HG03575 (cell line): ENCODE measurements at regions not wholly inside any gene's neighbourhood (a gene's known extent, or its start where the extent isn't known, plus 50 kb on each side); places are given as distances from the start of the nearest gene placed in this dataset.

ENCODE experiments used
- ATAC-seq: cut with Tn5 transposase; IDR thresholded peaks from one replicate; pipeline ENCODE4 v1.9.1; 2021; ENCODE audit not compliant: unreplicated experiment, insufficient number of reproducible peaks, low FRiP score; ENCODE audit errors: extremely low read depth

DNA sequence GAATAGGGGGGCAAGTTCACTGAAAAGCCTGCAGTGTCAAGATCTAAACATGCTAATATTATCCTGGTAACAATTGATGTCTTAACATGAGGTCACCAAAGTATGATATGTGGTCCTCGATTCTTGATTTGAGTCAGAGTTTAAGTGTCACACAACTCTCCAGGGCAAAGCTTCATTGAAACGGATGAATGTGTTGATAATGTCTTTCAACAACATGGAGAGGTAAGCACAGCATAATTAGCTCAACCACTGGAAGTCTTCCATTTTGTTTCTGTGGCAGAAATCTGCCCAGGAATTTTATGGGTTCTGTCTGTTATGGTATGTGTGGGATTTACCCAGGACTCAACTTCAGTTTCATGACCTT, 591.5 kb downstream of the ZNF385D start:
- ATAC-seq: no peak

DNA sequence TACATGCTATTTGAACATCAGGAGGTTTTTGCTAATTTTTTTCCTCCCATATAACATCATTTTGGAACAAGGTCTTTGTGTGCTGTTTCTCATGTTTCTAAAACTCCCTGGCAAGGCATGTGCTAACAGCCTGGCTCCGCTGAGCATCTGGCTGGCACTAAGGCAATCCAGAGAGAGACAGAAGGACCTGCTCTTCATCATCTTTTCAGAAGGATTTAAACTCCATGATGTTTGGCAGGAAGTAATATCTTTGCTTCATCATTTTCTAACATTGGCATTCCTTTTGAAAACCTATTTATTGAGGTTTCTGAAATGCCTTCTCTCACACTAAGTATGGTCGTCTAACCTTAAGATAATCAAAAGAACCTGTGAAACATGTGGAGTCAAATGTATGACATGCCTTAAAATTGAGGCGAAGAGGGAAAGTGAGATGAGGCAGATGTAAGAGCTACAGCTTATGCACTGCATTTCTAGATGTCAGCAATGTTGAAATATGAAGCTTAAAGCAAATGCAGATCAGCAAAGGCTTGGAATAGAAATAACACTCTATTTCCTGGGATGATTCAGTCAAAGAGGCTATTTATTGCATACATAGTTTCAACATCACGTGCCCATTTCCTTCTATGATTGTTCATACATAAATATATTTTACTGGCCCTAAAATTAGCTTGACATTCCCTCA, 592.0 kb downstream of the ZNF385D start:
- ATAC-seq: no peak

DNA sequence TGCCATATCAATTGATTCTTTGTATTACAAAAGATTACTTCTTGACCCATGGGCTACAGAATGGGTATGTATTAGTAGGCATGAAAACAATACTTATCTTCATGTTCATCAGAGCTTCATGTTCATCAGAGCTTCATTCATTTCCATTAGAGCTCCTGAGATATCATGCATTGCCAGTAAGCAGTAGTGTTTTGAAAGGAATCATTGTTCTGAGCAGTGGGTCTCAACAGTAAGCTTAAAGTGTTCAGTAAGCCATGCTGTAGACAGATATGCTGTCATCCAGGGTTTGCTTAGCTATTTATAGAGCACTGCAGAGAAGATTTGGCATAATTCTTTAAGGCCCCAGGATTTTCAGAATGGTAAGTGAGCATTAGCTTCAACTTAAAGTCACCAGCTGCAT, 596.1 kb downstream of the ZNF385D start:
- no peak for ATAC-seq

GRCh38 chr3:21152555-21152954, 598.5 kb downstream of the ZNF385D start:
- ATAC-seq: no peak

- ATAC-seq: no peak
Observed at GRCh38 chr3:21142949-21143348, 608.1 kb downstream of the ZNF385D start.

DNA sequence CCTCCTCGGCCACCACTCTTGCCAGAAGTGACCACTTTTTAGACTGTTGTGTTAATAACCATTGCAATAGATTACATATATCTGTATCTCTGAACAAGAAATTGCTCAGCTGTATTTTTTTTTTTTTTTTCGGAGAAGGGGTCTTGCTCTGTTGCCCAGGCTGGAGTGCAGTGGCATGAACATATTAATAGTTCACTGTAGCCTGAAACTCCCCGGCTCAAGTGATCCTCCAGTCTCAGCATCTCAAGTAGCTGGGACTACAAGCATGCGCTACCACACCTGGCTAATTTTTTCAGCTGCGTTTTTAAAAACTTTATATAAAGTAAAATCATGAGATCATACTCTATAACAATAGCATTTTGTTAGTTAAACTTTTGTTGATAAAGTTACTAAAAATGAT, 609.0 kb downstream of the ZNF385D start:
- no peak for ATAC-seq

DNA sequence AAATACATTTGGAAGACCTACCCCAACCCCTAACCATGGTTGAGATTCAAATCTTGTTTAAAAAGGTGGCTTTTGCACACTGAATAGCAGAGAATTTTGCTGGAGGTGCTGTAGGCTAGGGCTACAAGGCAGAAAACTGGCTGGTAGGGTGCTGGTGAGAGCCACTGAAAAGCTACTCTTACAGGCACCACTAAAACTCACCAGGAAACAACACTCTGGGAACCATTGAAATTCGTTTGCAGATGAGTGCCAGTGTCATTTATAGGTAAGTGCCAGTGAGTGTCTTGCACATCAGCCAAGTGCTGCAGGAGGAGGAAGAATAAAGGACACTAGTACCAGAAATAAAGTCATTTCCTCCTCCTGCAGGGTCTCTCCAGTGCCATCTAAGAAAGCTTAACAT, 610.2 kb downstream of the ZNF385D start:
- no peak for ATAC-seq

DNA sequence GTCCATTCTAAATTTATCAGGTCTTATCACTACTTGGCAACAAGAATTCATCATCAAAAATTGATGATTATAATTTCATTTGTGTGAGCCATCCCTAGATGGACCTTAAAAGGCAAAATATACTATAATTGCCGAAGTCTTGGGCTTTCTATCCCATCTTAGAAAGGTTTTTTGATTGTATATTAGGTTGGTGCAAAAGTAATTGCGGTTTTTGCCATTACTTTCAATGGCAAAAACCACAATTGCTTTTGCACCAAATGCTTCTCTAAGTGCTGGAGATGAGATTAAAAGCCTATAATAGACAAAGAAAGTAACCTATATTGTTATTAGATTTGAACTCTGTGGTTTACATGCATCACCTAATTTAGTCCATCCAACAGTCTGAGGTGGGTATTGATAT, 612.9 kb downstream of the ZNF385D start:
- ATAC-seq: no peak

- no peak for ATAC-seq
Observed at GRCh38 chr3:21132896-21133295, 618.1 kb downstream of the ZNF385D start.

- no peak for ATAC-seq
Observed at GRCh38 chr3:21120826-21121225, 630.2 kb downstream of the ZNF385D start.

DNA sequence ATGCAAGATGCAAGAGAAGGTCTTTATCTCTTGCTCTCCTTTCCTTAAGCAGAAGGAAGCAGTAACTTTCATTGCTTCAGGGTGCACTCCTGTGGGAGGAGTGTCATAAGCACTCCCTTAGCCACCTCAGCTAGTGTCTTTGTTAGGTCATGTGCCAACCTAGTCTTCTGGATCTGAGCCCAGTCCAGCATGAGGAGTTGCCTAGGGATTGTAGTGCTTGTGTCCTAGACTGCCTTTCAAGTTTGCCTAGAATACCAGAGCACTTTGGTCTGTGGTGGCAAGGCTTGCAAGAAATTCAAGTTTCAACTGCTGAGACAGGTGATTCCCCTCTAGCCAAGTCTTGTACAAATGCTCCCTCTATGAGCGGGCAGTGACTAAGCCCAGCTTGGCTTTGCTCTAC, 633.6 kb downstream of the ZNF385D start:
- ATAC-seq: no peak

DNA sequence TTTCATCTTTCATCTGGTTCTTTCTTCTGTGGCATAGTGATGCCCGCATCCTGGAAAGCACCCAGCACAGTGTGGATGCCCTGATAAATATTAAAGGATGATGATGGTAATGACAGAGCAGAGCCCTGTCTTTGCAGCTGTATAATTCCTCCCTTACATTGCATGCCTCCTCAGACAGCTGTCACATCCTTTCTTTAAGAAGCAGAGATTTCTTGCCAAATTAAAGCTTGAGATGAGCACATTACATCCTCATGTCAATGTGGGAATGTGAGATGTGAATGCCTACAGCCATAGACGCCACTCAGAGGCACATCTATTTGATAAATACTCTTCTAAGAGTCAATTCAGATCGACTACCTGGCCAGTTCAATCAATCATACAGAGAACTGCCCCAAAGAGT, 642.0 kb downstream of the ZNF385D start:
- ATAC-seq: no peak

- ATAC-seq: no peak
Observed at GRCh38 chr3:21105784-21106183, 645.2 kb downstream of the ZNF385D start.

GRCh38 chr3:21100656-21101359, 650.2 kb downstream of the ZNF385D start:
- no peak for ATAC-seq

DNA sequence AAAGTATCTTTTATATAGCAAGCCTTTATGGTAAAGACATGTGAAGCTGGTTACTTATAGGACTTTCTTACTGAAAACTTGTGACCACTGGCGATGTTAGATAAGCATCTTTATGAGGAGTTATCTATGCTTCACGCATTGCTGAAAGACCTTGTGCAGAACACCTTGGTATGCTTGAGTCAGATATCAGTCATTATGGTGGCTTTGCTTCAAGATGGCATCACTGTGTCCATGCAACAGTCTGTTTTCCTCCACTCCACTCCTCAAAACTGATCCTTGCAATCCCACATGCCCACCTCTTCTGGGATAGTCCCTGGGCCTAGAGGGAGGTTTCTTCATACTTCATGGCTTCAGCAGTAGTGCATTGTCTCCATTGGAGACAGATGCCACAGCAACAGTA, 656.3 kb downstream of the ZNF385D start:
- ATAC-seq: no peak

DNA sequence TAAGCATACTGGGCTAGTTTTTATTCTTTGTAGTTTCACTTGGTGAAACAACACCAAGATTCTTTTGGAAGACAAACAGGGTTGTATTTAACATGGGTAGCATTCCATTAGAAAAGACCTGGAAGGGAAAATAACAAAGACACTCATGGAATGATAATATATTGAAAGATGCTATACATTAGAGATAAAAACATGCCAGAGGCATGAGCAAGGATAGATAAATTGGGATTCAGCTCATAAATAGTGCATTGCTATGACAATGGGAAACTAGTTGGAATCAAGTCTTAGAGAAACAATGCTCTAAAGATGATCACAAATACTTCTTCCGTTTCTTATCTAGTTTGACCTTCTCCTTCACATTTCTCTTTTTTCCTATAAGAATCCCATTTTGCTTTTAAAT, 677.4 kb downstream of the ZNF385D start:
- no peak for ATAC-seq

- ATAC-seq: no peak
Observed at GRCh38 chr3:21067031-21067813, 683.8 kb downstream of the ZNF385D start.

- no peak for ATAC-seq
Observed at GRCh38 chr3:21062831-21063294, 688.1 kb downstream of the ZNF385D start.

- no peak for ATAC-seq
Observed at GRCh38 chr3:21059404-21059803, 691.6 kb downstream of the ZNF385D start.

GRCh38 chr3:21056293-21056692, 694.7 kb downstream of the ZNF385D start:
- ATAC-seq: no peak
